RCC 7860 (cell line): ENCODE measurements at regions not wholly inside any gene's neighbourhood (a gene's known extent, or its start where the extent isn't known, plus 50 kb on each side); places are given as distances from the start of the nearest gene placed in this dataset.
"Not testable (repeated sequence)": the region's sequence is repeated elsewhere in the genome, so short reads cannot be mapped to it uniquely, and the experiment has no call there.

Experiments
- DNase-seq: peaks from one replicate; pipeline ENCODE4 v3.0.0-alpha.2; 2015; ENCODE audit warnings: low spot score
- FAIRE-seq: peaks from 2 replicates; lab custom pipeline; 2012; peaks lifted over from hg19 to GRCh38; lab: Jason Lieb, UNC

- FAIRE-seq (no peak), DNase-seq (no peak)
Measured at GRCh38 chr10:59460601-59461000, 98.3 kb upstream of the FAM13C start.

DNA sequence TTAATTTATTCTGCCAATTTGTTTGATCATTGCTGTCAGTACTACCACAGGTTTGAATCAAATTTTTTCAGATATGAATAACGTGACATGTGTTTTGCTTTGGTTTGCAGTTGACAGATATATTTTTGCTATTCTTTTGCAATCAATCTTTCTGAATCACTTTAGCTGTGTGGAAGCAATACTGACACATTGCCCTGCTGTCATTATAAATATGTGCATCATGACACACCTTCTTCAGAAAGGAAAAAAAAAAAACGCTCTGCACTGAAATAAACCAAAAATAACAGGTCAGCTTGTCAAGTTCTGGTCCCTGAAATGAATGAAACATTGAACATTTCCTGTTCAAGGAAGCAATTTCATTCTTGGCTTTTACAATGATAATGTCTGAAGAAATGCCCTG lies 93.8 kb upstream of the FAM13C start:
- DNase-seq (no peak), FAIRE-seq (no peak)

- no peak for FAIRE-seq
Measured at GRCh38 chr10:59454171-59454919, 92.0 kb upstream of the FAM13C start.

DNA sequence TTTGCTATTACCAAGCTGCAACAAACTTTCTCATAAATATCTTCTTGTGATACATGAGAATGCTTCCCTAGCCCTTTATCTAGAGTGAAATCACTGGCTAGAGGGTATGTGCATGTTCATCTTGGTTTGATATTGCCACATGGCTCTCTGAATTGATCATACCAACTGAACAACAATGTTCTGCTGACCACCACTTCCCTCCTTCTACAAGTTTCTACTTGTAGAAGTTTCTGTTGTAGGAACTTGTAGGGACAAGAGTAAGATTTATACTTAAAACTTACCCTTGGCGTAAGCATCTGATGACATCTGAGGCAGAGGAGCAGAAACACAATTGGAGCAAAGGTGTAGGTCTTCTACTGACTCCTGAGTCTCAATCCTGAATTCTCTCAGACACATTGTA lies 86.3 kb upstream of the FAM13C start:
- no peak for FAIRE-seq
- no peak for DNase-seq

More at GRCh38 chr10:59454171-59454919, 92.0 kb upstream of the FAM13C start:
- DNase-seq = no peak

DNA sequence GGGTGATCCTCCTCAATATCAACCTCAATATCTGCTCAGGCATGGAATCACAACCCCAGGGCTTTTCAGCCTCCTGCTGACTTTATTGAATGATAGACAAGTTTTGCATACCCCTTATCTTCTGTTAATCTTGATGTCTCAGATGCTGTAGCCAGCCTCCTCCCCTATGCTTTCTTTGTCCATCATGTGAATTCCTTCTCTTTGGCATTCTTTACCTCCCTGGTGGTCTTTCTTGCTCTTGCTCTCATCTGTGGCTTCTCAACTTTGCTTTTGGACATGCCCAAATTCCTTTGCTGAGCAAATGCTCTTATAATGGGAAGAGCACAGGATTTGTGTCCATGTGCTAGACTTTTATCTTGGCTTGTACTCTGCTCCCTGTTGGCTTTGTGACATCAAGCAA lies 73.4 kb upstream of the FAM13C start:
- no peak for FAIRE-seq
- DNase-seq = no peak

DNA sequence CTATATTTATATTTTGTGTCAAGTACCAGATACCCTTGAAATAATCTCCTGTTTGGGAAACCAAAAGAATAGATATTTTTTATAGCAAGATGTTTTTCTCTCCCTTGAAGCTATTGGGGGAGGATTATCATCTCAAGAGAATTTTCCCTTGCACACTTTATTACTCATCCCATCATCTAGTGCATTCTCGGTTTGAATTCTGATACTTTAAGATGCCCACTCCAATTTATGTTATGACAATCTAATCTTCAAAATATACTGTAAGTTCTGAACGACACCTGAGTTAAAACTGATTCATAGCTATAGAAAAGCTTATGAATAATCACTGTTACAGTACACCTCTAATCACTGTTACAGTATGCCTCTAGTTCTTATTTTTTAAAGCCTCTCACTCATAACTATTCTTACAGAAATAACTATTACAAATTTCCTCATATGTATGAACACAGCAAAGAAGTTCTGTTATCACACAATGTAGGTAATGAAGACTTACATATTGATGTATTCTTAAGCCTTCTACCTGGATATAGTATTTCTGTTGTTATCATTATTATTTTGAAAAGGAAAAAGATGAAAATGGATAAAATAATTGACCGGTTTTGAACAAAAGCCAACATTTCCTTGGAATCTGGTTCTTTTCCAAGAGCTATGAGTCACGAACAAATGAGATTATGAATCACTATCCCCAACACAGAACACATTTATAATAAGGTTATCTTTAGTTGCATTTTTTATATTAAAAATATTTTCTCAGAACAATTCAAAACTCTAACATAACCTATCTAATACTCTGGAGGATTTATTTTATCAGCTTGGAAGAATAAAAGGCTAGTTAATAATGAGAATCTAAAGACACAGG lies 72.3 kb upstream of the FAM13C start:
- peak; percentile 93 for FAIRE-seq
- peak; percentile 31 for DNase-seq

DNA sequence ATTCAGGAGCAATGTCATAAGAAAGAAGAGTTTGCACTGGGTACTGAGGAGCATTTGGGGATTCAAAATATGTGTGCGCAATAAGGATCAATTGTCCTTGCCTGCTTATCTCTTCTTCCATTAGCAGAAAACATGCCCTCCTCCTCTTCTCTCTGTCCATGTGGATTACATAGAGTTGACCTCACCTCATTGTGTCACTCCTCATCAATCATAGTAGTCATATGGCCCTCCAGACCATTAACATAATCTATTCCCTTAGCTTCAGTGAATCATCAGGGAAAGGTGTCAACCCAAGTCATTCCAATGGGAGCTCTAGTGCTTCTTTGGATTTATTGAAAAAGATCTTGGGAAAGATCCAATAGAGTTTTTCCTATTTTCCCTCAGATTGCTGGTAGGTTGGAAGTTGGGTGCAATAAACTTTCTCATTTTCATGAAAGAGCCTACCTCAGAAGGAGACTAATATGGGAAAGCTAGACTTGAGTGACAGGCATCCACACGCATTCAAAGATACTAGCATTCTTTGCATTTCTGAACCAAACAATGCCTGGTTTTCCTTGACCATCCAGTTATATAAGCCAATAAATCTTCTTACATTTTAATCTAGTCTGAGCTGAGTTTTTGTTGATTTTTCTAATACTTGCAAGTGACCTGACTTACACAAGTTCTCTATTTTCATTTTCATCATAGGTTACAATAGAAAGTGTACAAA lies 71.5 kb upstream of the FAM13C start:
- DNase-seq = peak; percentile 24
- FAIRE-seq = peak; percentile 45

- peak; percentile 33 for DNase-seq
- FAIRE-seq = peak; percentile 80
Measured at GRCh38 chr10:59432207-59432900, 70.0 kb upstream of the FAM13C start.

DNA sequence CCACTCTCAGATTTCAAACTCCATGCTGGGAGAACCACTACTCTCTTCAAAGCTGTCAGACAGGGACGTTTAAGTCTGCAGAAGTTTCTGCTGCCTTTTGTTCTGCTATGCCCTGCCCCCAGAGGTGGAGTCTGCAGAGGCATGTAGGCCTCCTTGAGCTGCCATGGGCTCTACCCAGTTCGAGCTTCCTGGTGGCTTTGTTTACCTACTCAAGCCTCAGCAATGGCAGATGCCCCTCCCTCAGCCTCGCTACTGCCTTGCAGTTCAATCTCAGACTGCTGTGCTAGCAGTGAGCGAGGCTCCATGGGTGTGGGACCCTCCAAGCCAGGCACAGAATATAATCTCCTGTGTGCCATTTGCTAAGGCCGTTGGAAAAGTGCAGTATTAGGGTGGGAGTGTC lies 51.4 kb upstream of the FAM13C start:
- not testable (repeated sequence) for FAIRE-seq, DNase-seq
